Spinal cord (tissue), 9 donors: ENCODE measurements at regions not wholly inside any gene's neighbourhood (a gene's known extent, or its start where the extent isn't known, plus 50 kb on each side); places are given as distances from the start of the nearest gene placed in this dataset.

ENCODE experiments used
- DNase-seq, 6 donors: peaks; one replicate each; pipeline versions ENCODE4 v3.0.0 to v3.0.0-alpha.2; 2013 to 2015; ENCODE audit warnings: low spot score in 6 of 6, low read depth in 4 of 6
- H3K27ac ChIP-seq: one replicate; pipeline ENCODE4 v1.5.1; 2013; ENCODE audit warnings: low read depth, low read length, control low read depth
- H3K27me3 ChIP-seq: one replicate; pipeline ENCODE4 v1.6.1; 2013; ENCODE audit warnings: low read length; ENCODE audit not compliant: control insufficient read depth, insufficient read depth
- H3K36me3 ChIP-seq: one replicate; pipeline ENCODE4 v1.6.1; 2013; ENCODE audit warnings: low read length; ENCODE audit not compliant: control insufficient read depth, insufficient read depth
- H3K4me1 ChIP-seq: one replicate; pipeline ENCODE4 v1.6.1; 2013; ENCODE audit warnings: low read length; ENCODE audit not compliant: control insufficient read depth, insufficient read depth
- H3K4me3 ChIP-seq: one replicate; pipeline ENCODE4 v1.5.1; 2013; ENCODE audit warnings: low read depth, low read length, control low read depth
- H3K9me3 ChIP-seq: one replicate; pipeline ENCODE4 v1.6.1; 2013; ENCODE audit warnings: low read length; ENCODE audit not compliant: control insufficient read depth, insufficient read depth
- WGBS: methylation state at CpG from one replicate; pipeline ENCODE4 v1.1.5; 2013; ENCODE audit warnings: missing lambda C conversion rate; ENCODE audit not compliant: insufficient coverage; 5-methylcytosine and 5-hydroxymethylcytosine counted together
- donor health status: healthy.

GRCh38 chr5:42026446-42026845 lies 101.4 kb downstream of the FBXO4 start:
- no peaks in the 10 kb centered on the region for H3K27me3 ChIP-seq
- no peak overlapping the region for H3K27ac ChIP-seq
- H3K4me3 ChIP-seq: no peak overlapping the region
- no peaks in the 10 kb centered on the region for H3K4me1 ChIP-seq
- H3K9me3 ChIP-seq: peaks cover 1% of the 10 kb centered on the region
- no CpG with 5 or more reads among the region's 2 CpGs for WGBS
- DNase-seq: no peak
- H3K36me3 ChIP-seq: no peaks in the 10 kb centered on the region

DNA sequence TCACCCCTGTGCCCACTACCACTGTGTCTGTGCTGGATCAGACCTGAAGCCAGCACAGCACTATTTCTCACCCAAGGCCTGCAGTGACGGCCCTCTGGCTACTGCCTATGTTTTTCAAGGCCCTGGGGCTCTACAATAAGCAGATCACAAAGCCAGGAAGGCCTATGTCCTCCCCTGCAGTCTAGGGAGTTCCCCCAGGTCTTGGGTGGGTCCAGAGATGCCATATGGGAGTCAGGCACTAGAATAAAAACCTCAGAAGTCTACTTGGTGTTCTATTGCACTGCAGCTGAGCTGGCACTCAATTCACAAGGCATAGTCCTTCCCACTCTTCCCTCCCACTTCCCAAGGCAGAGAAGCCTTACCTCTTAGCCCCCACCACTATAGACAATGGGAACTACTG lies 107.1 kb downstream of the FBXO4 start:
- Histone ChIP-seq H3K27ac (no peak overlapping the region), H3K36me3 (no peaks in the 10 kb centered on the region), H3K27me3 (no peaks in the 10 kb centered on the region), H3K4me1 (no peaks in the 10 kb centered on the region), H3K9me3 (no peaks in the 10 kb centered on the region), H3K4me3 (no peak overlapping the region)
- 57% methylated on average over 1 of the region's 1 CpG for WGBS
- no peak for DNase-seq

DNA sequence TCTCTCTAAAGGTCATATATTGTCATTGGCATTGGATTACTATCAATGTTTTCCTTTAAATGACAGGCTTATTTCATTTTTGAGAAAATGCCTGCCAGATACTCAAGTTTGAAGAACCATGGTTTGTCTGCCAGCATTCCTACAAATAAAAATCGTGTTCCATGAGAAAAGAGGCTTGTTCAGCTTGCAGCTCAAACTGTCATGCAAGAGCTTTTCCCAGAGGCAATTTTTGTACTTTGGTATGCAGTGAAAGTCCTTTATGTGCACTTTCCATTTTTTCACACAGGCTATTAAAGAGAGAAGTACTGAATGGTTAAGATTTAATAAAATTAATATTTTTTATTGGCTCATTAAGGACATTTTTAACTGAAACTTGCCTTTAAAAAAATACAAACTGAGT lies 110.4 kb downstream of the FBXO4 start:
- Histone ChIP-seq H3K4me1 (no peaks in the 10 kb centered on the region), H3K36me3 (no peaks in the 10 kb centered on the region), H3K4me3 (no peak overlapping the region), H3K27me3 (no peaks in the 10 kb centered on the region), H3K27ac (no peak overlapping the region), H3K9me3 (no peaks in the 10 kb centered on the region)
- 60% methylated on average over 1 of the region's 1 CpG for WGBS
- peak in 1 of 6 donors; percentile 36 for DNase-seq

- WGBS: no CpG with 5 or more reads among the region's 5 CpGs
- Histone ChIP-seq H3K27me3 (no peaks in the 10 kb centered on the region), H3K27ac (no peak overlapping the region), H3K36me3 (no peaks in the 10 kb centered on the region), H3K4me1 (no peaks in the 10 kb centered on the region), H3K9me3 (no peaks in the 10 kb centered on the region), H3K4me3 (no peak overlapping the region)
- no peak for DNase-seq
Observed at GRCh38 chr5:42036379-42036778, 111.3 kb downstream of the FBXO4 start.

GRCh38 chr5:42037379-42037932 lies 112.4 kb downstream of the FBXO4 start:
- H3K4me3 ChIP-seq: no peak overlapping the region
- H3K36me3 ChIP-seq: no peaks in the 10 kb centered on the region
- H3K27ac ChIP-seq: no peak overlapping the region
- no peak for DNase-seq
- no peaks in the 10 kb centered on the region for H3K4me1 ChIP-seq
- H3K9me3 ChIP-seq: no peaks in the 10 kb centered on the region
- H3K27me3 ChIP-seq: no peaks in the 10 kb centered on the region
- 60% methylated on average over 1 of the region's 3 CpGs for WGBS

GRCh38 chr5:42043400-42043799 lies 118.3 kb downstream of the FBXO4 start:
- Histone ChIP-seq H3K27ac (no peak overlapping the region), H3K9me3 (no peaks in the 10 kb centered on the region), H3K36me3 (no peaks in the 10 kb centered on the region), H3K4me3 (no peak overlapping the region), H3K4me1 (no peaks in the 10 kb centered on the region), H3K27me3 (no peaks in the 10 kb centered on the region)
- WGBS: no CpG with 5 or more reads among the region's 2 CpGs
- no peak for DNase-seq

GRCh38 chr5:42057254-42057690 lies 132.2 kb downstream of the FBXO4 start:
- peak in 2 of 6 donors; percentile 3 to 13 for DNase-seq
- Histone ChIP-seq H3K4me1 (no peaks in the 10 kb centered on the region), H3K27ac (no peak overlapping the region), H3K27me3 (no peaks in the 10 kb centered on the region), H3K9me3 (no peaks in the 10 kb centered on the region), H3K36me3 (no peaks in the 10 kb centered on the region), H3K4me3 (no peak overlapping the region)
- 44% methylated on average over 5 of the region's 5 CpGs for WGBS

DNA sequence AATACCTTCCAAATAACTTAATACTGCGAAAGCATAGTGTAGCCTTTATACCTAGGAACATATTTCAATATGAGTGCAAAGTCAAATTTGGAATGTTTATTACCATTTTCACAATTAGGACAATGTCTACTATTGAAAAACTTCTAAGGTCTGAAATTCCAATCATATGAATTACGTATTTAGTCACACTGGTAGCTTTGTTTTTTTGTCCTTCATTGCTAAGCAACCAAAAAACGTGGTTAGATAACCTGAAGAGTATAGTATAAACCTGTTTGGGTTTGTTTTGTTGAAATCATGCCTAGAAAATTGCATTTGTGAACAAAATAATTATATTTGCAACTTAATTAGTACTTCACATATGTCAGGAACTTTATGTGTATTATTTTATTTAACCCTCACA lies 134.2 kb downstream of the FBXO4 start:
- Histone ChIP-seq H3K4me3 (no peak overlapping the region), H3K4me1 (no peaks in the 10 kb centered on the region), H3K27me3 (no peaks in the 10 kb centered on the region), H3K36me3 (no peaks in the 10 kb centered on the region), H3K9me3 (no peaks in the 10 kb centered on the region), H3K27ac (no peak overlapping the region)
- WGBS: no CpG with 5 or more reads among the region's 3 CpGs
- DNase-seq: no peak

- DNase-seq: no peak
- Histone ChIP-seq H3K4me1 (no peaks in the 10 kb centered on the region), H3K36me3 (no peaks in the 10 kb centered on the region), H3K9me3 (no peaks in the 10 kb centered on the region), H3K27me3 (no peaks in the 10 kb centered on the region), H3K27ac (no peak overlapping the region), H3K4me3 (no peak overlapping the region)
- WGBS: 91% methylated on average over 11 of the region's 16 CpGs
Observed at GRCh38 chr5:42059778-42060464, 134.8 kb downstream of the FBXO4 start.

DNA sequence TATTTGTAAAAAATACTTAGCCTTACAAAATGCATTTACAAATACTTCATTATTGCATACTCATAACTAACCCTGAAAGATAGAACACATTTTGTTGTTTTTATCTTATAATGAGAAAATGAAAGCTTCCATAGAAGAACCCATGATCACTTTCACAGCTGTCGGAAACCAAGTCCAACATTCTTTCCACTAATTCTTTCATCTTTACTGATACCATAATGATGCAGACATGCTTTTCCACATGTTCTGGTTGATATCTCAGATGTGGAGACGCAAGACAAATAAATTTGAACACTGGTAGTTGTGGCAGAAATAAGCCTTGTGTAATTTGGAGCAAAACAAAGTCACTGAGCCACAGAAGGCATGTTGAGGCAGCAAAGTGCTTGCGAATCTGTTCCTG lies 136.0 kb downstream of the FBXO4 start:
- Histone ChIP-seq H3K9me3 (no peaks in the 10 kb centered on the region), H3K4me3 (no peak overlapping the region), H3K27me3 (no peaks in the 10 kb centered on the region), H3K4me1 (no peaks in the 10 kb centered on the region), H3K36me3 (no peaks in the 10 kb centered on the region), H3K27ac (no peak overlapping the region)
- 89% methylated on average over 1 of the region's 3 CpGs for WGBS
- DNase-seq: no peak
